ENCODE measurements at regions not wholly inside any gene's neighbourhood (a gene's known extent, or its start where the extent isn't known, plus 50 kb on each side); places are given as distances from the start of the nearest gene placed in this dataset.

GRCh38 chr18:68489013-68489792 is 225.7 kb downstream of the TMX3 start:
- in situ Hi-C loops (cut with HindIII; ENCODE audit: low pct_unique_long_range_greater_than_20kb, low sequenced_read_pairs): no loop called here
- Histone ChIP-seq H3K27me3 (ENCODE audit: control insufficient read depth, insufficient read depth, low read length) (no peaks in the 10 kb centered on the region), H3K4me3 (ENCODE audit: low read depth in 2 of 2, low read length in 2 of 2) (no peak overlapping the region), H3K36me3 (ENCODE audit: control insufficient read depth, insufficient read depth, low read length) (no peaks in the 10 kb centered on the region), H3K27ac (ENCODE audit: low read length) (no peak overlapping the region), H3K4me1 (ENCODE audit: control insufficient read depth, insufficient read depth, low read length) (no peaks in the 10 kb centered on the region), H3K9me3 (ENCODE audit: control insufficient read depth, insufficient read depth, low read depth, low read length) (no peaks in the 10 kb centered on the region)
- POLR2A ChIA-PET: no interaction called here
- no peak for TF ChIP-seq SIN3A (IDR thresholded peaks at IDR 0.05; ENCODE audit: borderline replicate concordance, insufficient read depth, low read depth, low read length)
- TF ChIP-seq, protein P1, sequence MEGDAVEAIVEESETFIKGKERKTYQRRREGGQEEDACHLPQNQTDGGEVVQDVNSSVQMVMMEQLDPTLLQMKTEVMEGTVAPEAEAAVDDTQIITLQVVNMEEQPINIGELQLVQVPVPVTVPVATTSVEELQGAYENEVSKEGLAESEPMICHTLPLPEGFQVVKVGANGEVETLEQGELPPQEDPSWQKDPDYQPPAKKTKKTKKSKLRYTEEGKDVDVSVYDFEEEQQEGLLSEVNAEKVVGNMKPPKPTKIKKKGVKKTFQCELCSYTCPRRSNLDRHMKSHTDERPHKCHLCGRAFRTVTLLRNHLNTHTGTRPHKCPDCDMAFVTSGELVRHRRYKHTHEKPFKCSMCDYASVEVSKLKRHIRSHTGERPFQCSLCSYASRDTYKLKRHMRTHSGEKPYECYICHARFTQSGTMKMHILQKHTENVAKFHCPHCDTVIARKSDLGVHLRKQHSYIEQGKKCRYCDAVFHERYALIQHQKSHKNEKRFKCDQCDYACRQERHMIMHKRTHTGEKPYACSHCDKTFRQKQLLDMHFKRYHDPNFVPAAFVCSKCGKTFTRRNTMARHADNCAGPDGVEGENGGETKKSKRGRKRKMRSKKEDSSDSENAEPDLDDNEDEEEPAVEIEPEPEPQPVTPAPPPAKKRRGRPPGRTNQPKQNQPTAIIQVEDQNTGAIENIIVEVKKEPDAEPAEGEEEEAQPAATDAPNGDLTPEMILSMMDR (IDR thresholded peaks at IDR 0.05): no peak
- no peak for TF ChIP-seq POLR2AphosphoS5 (IDR thresholded peaks at IDR 0.05; ENCODE audit: low read depth, low read length)
- TF ChIP-seq TCF7L2 (IDR thresholded peaks at IDR 0.05; ENCODE audit: low read depth, low read length): no peak
- TF ChIP-seq REST (IDR thresholded peaks at IDR 0.05; ENCODE audit: insufficient read depth in 1 of 2, low read depth in 2 of 2, low read length in 1 of 2): no peak
- BruUV-seq (replicated peaks): no TSS peak
- CTCF ChIA-PET: interaction anchor here (0.6 kb wide), 2 partner anchors 20 to 23 kb away, joined by 5 to 6 read pairs; no protein-coding TSS in a partner anchor
- ATAC-seq (no peak), DNase-seq (ENCODE audit: low read depth, low spot score) (no peak)
- intact Hi-C loops (cut with micrococcal nuclease; ENCODE audit: unreplicated experiment): no loop called here

DNA sequence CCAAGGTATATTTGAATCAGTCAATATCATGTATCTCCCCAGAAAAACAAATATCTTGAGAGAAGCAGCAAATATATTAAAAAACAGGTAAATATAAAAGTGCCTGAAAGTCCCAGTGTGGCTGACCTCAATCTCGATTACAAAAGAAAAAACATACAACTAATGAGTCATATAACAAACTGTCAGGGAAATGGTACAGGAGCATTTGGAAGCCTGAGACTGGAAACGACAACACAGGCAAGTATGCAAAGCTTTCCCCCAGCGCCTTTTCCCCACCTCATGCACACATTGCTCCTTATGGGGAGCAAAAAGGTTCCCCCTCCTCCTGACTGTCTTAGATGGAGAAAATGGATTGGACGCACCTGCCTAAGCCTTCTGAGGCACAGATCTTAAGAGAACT is 230.7 kb downstream of the TMX3 start:
- ChIA-PET CTCF (no interaction called here), POLR2A (no interaction called here)
- DNase-seq (ENCODE audit: low read depth, low spot score) (peak; percentile 5), ATAC-seq (no peak)
- intact Hi-C loops (cut with micrococcal nuclease; ENCODE audit: unreplicated experiment) (no loop called here), in situ Hi-C loops (cut with HindIII; ENCODE audit: low pct_unique_long_range_greater_than_20kb, low sequenced_read_pairs) (no loop called here)
- no peak for TF ChIP-seq REST (IDR thresholded peaks at IDR 0.05; ENCODE audit: insufficient read depth in 1 of 2, low read depth in 2 of 2, low read length in 1 of 2)
- no peak for TF ChIP-seq TCF7L2 (IDR thresholded peaks at IDR 0.05; ENCODE audit: low read depth, low read length)
- TF ChIP-seq, protein P1 (IDR thresholded peaks at IDR 0.05): no peak
- TF ChIP-seq SIN3A (IDR thresholded peaks at IDR 0.05; ENCODE audit: borderline replicate concordance, insufficient read depth, low read depth, low read length): no peak
- TF ChIP-seq POLR2AphosphoS5 (IDR thresholded peaks at IDR 0.05; ENCODE audit: low read depth, low read length): no peak
- Histone ChIP-seq H3K9me3 (ENCODE audit: control insufficient read depth, insufficient read depth, low read depth, low read length) (no peaks in the 10 kb centered on the region), H3K4me1 (ENCODE audit: control insufficient read depth, insufficient read depth, low read length) (no peaks in the 10 kb centered on the region), H3K4me3 (ENCODE audit: low read depth in 2 of 2, low read length in 2 of 2) (no peak overlapping the region), H3K27me3 (ENCODE audit: control insufficient read depth, insufficient read depth, low read length) (no peaks in the 10 kb centered on the region), H3K36me3 (ENCODE audit: control insufficient read depth, insufficient read depth, low read length) (no peaks in the 10 kb centered on the region), H3K27ac (ENCODE audit: low read length) (no peak overlapping the region)
- BruUV-seq (replicated peaks): no TSS peak
